Fibroblast of lung (primary cell): ENCODE measurements at regions not wholly inside any gene's neighbourhood (a gene's known extent, or its start where the extent isn't known, plus 50 kb on each side); places are given as distances from the start of the nearest gene placed in this dataset.
"Not testable (repeated sequence)": the region's sequence is repeated elsewhere in the genome, so short reads cannot be mapped to it uniquely, and the experiment has no call there.

Experiments used
- DNase-seq, 2 donors: peaks; one replicate each; pipeline versions ENCODE4 v3.0.0 to v3.0.0-alpha.2; 2010; ENCODE audit warnings: low read depth in 2 of 2
- H2AFZ ChIP-seq: 2 replicates; pipeline ENCODE4 v1.5.1; 2012; ENCODE audit warnings: low read length, control low read depth, inconsistent platforms
- H3K27ac ChIP-seq: 2 replicates; pipeline ENCODE4 v1.5.1; 2011; ENCODE audit warnings: low read length, control low read depth; ENCODE audit not compliant: insufficient read depth
- H3K27me3 ChIP-seq: 2 replicates; pipeline ENCODE4 v1.5.1; 2011; ENCODE audit warnings: mild to moderate bottlenecking, low read length; ENCODE audit not compliant: control insufficient read depth, insufficient read depth
- H3K36me3 ChIP-seq: 2 replicates; pipeline ENCODE4 v1.5.1; 2011; ENCODE audit warnings: low read length; ENCODE audit not compliant: control insufficient read depth, insufficient read depth
- H3K4me1 ChIP-seq: 2 replicates; pipeline ENCODE4 v1.5.1; 2011; ENCODE audit warnings: low read length; ENCODE audit not compliant: control insufficient read depth, insufficient read depth; ENCODE audit errors: extremely low read depth
- H3K4me2 ChIP-seq: 2 replicates; pipeline ENCODE4 v1.5.1; 2011; ENCODE audit warnings: low read length, control low read depth; ENCODE audit not compliant: insufficient read depth; ENCODE audit errors: extremely low read depth
- H3K4me3 ChIP-seq, 4 experiments: fragments of 200-600 bp in 1 of 4; sonication (generic) in 1 of 4; replicated peaks in 1 of 4; 2 replicates each; pipeline ENCODE4 v1.5.1; 2011 to 2016; ENCODE audit warnings: low read length in 4 of 4, low read depth in 3 of 4, mild to moderate bottlenecking in 3 of 4, control low read depth in 2 of 4, inconsistent platforms in 1 of 4, mixed read lengths in 1 of 4; ENCODE audit not compliant: insufficient read depth in 1 of 4; ENCODE audit errors: control extremely low read depth in 1 of 4
- H3K79me2 ChIP-seq: 2 replicates; pipeline ENCODE4 v1.5.1; 2012; ENCODE audit warnings: mild to moderate bottlenecking, low read length, inconsistent platforms; ENCODE audit not compliant: control insufficient read depth, insufficient read depth
- H3K9ac ChIP-seq: 2 replicates; pipeline ENCODE4 v1.5.1; 2011; ENCODE audit warnings: mild to moderate bottlenecking, low read length, control low read depth; ENCODE audit not compliant: insufficient read depth
- H3K9me3 ChIP-seq: 2 replicates; pipeline ENCODE4 v1.5.1; 2012; ENCODE audit warnings: low read depth, low read length; ENCODE audit not compliant: control insufficient read depth, insufficient read depth
- H4K20me1 ChIP-seq: 2 replicates; pipeline ENCODE4 v1.5.1; 2011; ENCODE audit warnings: low read length; ENCODE audit not compliant: control insufficient read depth, insufficient read depth; ENCODE audit errors: extremely low read depth
- EZH2 ChIP-seq: IDR thresholded peaks from 2 replicates; pipeline ENCODE4 v1.5.1; 2012; ENCODE audit warnings: low read length, control low read depth, mild to moderate bottlenecking; ENCODE audit errors: missing control alignments
- TF ChIP-seq, protein P1 (sequence below), 2 donors: IDR thresholded peaks in 1 of 2; conservative IDR thresholded peaks in 1 of 2; 1 replicate in 1 of 2; 2 replicates in 1 of 2; pipeline ENCODE4 v1.5.1; 2011 to 2012; ENCODE audit warnings: low read length in 2 of 2, control low read depth in 1 of 2, inconsistent platforms in 1 of 2, low read depth in 1 of 2, mild to moderate bottlenecking in 1 of 2

DNA sequence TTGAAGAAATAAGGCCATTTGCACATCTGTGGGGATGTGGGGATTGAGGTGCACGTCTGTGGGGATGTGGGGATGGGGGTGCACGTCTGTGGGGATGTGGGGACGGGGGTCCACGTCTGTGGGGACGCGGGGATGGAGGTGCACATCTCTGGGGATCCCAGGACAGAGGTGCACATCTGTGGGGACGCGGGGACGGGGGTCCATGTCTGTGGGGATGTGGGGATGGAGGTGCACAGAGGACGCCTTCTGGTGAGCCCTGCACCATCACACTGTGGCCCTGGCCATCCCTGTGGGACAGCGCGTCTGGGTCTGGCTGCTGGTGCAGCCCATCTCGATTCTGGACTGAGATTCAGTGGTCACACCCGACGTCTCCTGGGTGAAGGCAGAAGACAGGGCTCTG, 161.4 kb downstream of the LAT start:
- Histone ChIP-seq H3K27ac (no peak overlapping the region), H3K4me1 (no peaks in the 10 kb centered on the region), H3K9ac (no peak overlapping the region), H4K20me1 (no peaks in the 10 kb centered on the region), H3K4me3 (no peak overlapping the region), H3K36me3 (no peaks in the 10 kb centered on the region), H3K4me2 (no peak overlapping the region), H2AFZ (no peak overlapping the region), H3K79me2 (no peaks in the 10 kb centered on the region), H3K9me3 (no peaks in the 10 kb centered on the region), H3K27me3 (no peaks in the 10 kb centered on the region)
- TF ChIP-seq EZH2, result no peak
- TF ChIP-seq, protein P1, sequence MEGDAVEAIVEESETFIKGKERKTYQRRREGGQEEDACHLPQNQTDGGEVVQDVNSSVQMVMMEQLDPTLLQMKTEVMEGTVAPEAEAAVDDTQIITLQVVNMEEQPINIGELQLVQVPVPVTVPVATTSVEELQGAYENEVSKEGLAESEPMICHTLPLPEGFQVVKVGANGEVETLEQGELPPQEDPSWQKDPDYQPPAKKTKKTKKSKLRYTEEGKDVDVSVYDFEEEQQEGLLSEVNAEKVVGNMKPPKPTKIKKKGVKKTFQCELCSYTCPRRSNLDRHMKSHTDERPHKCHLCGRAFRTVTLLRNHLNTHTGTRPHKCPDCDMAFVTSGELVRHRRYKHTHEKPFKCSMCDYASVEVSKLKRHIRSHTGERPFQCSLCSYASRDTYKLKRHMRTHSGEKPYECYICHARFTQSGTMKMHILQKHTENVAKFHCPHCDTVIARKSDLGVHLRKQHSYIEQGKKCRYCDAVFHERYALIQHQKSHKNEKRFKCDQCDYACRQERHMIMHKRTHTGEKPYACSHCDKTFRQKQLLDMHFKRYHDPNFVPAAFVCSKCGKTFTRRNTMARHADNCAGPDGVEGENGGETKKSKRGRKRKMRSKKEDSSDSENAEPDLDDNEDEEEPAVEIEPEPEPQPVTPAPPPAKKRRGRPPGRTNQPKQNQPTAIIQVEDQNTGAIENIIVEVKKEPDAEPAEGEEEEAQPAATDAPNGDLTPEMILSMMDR (conservative IDR thresholded peaks at IDR 0.05 in 1 of 2, IDR thresholded peaks at IDR 0.05 in 1 of 2; ENCODE audit: low read depth in 1 of 2, low read length in 2 of 2), result no peak
- no peak for DNase-seq

DNA sequence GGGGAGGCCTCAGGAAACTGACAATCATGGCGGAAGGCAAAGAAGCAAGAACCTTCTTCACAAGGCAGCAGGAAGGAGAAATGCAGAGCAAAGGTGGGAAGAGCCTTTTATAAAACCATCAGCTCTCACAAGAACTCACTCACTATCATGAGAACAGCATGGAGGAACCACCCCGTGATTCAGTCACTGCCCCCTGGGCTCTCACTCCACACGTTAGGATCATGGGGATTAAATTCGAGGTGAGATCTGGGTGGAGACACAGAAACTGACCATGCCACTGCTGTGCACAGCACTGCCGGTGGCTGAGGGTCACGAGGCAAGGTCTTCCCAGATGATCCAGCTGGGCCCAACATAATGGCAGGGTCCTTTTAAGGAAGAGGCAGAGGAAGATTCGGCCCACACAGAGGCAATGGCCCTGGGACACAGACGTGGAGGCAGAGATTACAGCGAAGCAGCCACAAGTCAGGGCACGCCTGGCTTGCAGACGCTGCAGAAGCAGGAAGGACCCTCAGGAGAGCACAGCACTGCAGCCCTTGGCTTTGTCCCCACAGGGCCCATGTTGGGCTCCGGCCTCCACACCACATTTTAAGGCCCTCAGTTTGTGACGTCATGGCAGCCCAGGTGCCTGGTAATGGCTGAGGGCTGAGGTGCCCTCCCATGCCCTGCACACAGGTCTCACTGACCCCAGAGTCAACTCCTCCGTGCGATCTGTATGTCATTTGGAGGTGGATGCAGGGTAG, 160.8 kb downstream of the LAT start:
- not testable (repeated sequence) for H3K36me3 ChIP-seq, H3K27me3 ChIP-seq, H3K79me2 ChIP-seq, DNase-seq, H3K4me3 ChIP-seq, H3K9me3 ChIP-seq, H2AFZ ChIP-seq, H4K20me1 ChIP-seq, H3K4me2 ChIP-seq, H3K4me1 ChIP-seq, H3K27ac ChIP-seq, H3K9ac ChIP-seq

DNA sequence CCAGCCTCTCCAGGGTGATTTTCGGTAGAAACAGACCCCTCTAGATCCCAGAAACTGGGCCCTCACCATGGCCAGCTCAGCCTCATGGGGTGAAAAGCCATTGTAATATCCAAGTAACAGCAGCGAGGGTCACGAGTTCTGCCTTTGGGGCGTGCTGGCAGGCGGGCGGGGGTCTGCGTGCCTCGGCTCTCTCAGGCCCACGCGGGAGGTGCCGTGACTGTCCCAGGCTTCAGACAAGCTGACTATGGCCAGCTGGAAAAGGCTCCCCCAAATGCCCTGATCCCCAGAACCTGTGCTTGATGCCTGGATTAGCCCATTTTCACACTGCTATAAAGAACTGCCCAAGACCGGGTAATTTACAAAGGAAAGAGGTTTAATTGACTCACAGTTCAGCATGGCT, 160.2 kb downstream of the LAT start:
- H2AFZ ChIP-seq, H3K4me1 ChIP-seq, H3K9me3 ChIP-seq, H4K20me1 ChIP-seq, H3K4me3 ChIP-seq, H3K4me2 ChIP-seq, H3K9ac ChIP-seq, H3K36me3 ChIP-seq, H3K79me2 ChIP-seq, H3K27ac ChIP-seq, H3K27me3 ChIP-seq, DNase-seq: not testable (repeated sequence)

DNA sequence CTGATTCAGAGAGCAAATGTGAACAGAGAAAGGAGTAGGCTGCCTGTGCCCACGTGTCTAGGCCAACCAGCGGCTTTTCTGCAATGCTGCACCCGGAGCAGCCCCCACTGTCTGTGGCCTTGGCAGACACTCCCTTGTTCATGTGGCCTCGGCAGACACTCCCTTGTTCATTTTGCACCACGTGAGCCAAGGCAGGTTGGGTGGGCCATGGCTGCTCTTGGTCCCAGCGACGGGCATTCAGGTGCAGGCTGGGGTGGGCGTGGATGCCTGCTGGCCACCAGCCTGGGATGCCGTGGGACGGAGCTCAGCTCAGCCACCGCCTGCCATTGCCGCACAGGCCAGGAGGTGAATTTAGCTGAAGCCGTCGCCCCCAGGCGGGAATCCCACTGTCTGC, 159.8 kb downstream of the LAT start:
- H3K27me3 ChIP-seq, H3K4me3 ChIP-seq, H4K20me1 ChIP-seq, H2AFZ ChIP-seq, H3K27ac ChIP-seq, H3K79me2 ChIP-seq, DNase-seq, H3K9me3 ChIP-seq, H3K36me3 ChIP-seq, H3K9ac ChIP-seq, H3K4me1 ChIP-seq, H3K4me2 ChIP-seq: not testable (repeated sequence)

DNA sequence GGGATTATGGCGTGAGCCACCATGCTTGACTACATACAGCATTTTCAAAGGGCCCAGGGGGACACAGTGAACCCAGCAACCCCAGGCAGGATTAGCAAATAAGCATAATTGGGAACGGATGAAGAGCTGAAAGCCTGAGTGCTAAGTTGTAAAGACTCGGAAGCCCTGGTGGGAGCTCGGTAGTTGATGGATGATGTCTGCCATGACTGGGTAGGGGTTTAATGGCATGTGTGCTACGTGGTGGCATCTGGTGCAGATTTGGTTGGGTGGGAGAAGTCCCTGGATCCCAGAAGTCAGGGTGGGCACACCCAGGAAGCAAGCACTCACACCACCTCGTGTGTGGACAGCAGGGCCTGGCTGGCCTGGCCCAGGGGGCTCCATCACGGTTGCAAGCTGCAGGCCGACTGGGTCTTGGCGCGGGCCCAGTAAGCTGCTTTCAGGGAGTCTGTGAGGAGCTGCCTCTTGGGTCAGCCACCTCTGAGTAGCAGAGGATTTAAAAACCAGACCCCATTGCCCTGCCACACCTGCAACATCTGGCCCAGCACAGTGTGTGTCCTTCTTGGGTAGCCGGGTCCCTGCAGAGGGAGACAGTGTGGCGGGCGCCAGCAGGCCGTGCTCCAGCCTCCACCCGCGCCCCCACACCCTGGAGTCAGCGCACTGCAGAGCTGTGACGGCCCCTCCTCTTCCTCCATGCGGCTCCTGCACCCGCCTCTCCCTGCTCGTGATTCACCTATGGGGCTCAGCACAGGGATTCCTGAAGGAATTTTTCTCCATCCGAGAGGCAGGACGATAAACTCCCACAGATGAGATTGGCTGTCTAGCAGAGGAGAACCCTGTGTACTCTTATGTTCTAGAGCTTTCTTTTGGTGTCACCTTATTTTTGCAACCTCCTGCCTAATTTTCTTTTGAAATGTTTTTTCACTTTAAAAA, 159.2 kb downstream of the LAT start:
- DNase-seq, H3K4me2 ChIP-seq, H3K27ac ChIP-seq, H2AFZ ChIP-seq, H3K4me3 ChIP-seq, H4K20me1 ChIP-seq, H3K27me3 ChIP-seq, H3K36me3 ChIP-seq, H3K9ac ChIP-seq, H3K4me1 ChIP-seq, H3K9me3 ChIP-seq, H3K79me2 ChIP-seq: not testable (repeated sequence)

DNA sequence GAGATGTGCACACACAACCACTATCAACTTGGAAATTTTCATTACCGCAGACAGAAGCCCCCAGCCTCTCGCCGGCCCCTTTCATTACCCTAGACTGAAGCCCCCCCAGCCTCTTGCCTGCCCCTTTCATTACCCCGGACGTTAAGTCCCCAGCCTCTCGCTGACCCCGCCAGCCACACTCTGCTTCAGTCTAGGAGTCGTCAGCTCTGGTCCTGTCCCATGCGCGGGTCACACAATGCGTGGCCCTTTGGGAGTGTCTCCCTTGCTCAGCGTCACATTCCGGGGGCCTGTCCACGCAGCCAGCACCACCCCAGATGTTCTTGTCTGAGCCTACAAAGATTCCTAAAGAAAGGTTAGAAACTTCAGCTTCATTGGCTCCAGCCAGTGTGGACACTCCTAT, 157.7 kb downstream of the LAT start:
- H3K4me3 ChIP-seq, DNase-seq: not testable (repeated sequence)

More for the DNA sequence above, 157.7 kb downstream of the LAT start:
- not testable (repeated sequence) for H3K9me3 ChIP-seq, H3K27ac ChIP-seq, H3K9ac ChIP-seq, H3K79me2 ChIP-seq, H3K27me3 ChIP-seq, H4K20me1 ChIP-seq, H3K4me2 ChIP-seq, H3K36me3 ChIP-seq, H2AFZ ChIP-seq, H3K4me1 ChIP-seq
